Type B pancreatic cell (in vitro differentiated cells): ENCODE measurements at regions not wholly inside any gene's neighbourhood (a gene's known extent, or its start where the extent isn't known, plus 50 kb on each side); places are given as distances from the start of the nearest gene placed in this dataset.

ENCODE experiments used
- DNase-seq: peaks from one replicate; pipeline ENCODE4 v3.0.0; 2021; ENCODE audit warnings: mixed read lengths; ENCODE audit not compliant: unreplicated experiment; ENCODE audit errors: extremely low spot score
- H3K27ac Mint-ChIP-seq: 2 replicates; pipeline ENCODE4 v1.8.0; 2021; ENCODE audit warnings: mild to moderate bottlenecking, mixed read lengths
- H3K27me3 Mint-ChIP-seq: 2 replicates; pipeline ENCODE4 v1.8.0; 2021; ENCODE audit warnings: mixed read lengths
- H3K36me3 Mint-ChIP-seq: 2 replicates; pipeline ENCODE4 v1.8.0; 2021; ENCODE audit warnings: mixed read lengths
- H3K4me1 Mint-ChIP-seq: one replicate; pipeline ENCODE4 v1.8.0; 2021; ENCODE audit warnings: mixed read lengths; ENCODE audit not compliant: unreplicated experiment
- H3K4me3 Mint-ChIP-seq: 2 replicates; pipeline ENCODE4 v1.8.0; 2021; ENCODE audit warnings: mild to moderate bottlenecking, mixed read lengths
- H3K9me3 Mint-ChIP-seq: 2 replicates; pipeline ENCODE4 v1.8.0; 2021; ENCODE audit warnings: mixed read lengths
- TF ChIP-seq, protein P1 (sequence below): fragments of 200-600 bp; sonication (generic); conservative IDR thresholded peaks from 2 replicates; pipeline ENCODE4 v1.5.0; 2021; ENCODE audit warnings: antibody characterized with exemption, mild to moderate bottlenecking

DNA sequence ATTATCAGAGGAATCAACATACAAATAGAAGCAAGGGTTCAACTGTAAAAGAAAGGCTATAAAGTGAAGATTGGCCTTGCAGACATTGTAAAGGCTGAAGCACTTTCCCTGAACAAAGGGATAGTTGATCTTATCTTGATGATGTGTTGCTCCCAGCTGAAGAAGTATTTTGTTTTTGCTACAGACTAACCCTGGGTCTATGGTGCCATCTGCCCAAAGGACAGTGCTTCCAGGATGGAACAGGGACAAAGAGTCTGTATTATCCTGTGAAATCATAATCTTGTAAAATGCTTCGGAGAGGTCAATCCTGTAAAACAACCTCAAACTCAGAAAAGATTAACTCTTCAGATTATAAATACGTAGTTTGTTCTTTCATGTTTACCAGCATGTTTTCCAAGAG, 251.7 kb upstream of the ANKRD50 start:
- Mint-ChIP-seq H3K36me3 (no peaks in the 10 kb centered on the region), H3K27ac (no peak overlapping the region), H3K4me3 (no peak overlapping the region), H3K27me3 (no peaks in the 10 kb centered on the region), H3K9me3 (peaks cover 23% of the 10 kb centered on the region), H3K4me1 (no peaks in the 10 kb centered on the region)
- TF ChIP-seq, protein P1, sequence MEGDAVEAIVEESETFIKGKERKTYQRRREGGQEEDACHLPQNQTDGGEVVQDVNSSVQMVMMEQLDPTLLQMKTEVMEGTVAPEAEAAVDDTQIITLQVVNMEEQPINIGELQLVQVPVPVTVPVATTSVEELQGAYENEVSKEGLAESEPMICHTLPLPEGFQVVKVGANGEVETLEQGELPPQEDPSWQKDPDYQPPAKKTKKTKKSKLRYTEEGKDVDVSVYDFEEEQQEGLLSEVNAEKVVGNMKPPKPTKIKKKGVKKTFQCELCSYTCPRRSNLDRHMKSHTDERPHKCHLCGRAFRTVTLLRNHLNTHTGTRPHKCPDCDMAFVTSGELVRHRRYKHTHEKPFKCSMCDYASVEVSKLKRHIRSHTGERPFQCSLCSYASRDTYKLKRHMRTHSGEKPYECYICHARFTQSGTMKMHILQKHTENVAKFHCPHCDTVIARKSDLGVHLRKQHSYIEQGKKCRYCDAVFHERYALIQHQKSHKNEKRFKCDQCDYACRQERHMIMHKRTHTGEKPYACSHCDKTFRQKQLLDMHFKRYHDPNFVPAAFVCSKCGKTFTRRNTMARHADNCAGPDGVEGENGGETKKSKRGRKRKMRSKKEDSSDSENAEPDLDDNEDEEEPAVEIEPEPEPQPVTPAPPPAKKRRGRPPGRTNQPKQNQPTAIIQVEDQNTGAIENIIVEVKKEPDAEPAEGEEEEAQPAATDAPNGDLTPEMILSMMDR = no peak
- DNase-seq = no peak

DNA sequence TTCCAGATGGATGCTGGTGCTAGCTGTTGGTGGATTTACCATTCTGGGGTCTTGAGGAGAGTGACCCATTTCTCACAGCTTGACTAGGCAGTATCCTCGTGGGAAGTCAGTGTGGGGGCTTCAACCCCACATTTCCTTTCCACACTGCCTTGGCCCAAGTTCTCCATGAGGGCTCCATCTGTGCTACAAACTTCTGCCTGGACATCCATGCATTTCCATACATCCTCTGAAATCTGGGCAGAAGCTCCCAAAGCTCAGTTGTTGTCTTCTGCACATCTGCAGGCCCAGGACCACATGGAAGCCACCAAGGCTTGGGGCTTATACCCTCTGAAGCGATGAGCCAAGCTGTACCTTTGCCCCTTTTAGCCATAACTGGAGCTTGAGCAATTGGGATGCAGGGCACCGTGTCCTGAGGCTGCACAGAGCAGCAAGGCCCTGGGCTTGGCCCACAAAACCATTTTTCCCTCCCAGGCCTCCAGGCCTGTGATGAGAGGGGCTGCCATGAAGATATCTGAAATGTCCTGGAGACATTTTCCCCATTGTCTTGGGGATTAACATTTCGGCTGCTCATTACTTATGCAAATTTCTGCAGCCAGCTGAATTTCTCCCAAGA, 248.7 kb upstream of the ANKRD50 start:
- TF ChIP-seq, protein P1 = no peak
- H3K27me3 Mint-ChIP-seq = no peaks in the 10 kb centered on the region
- no peak overlapping the region for H3K4me3 Mint-ChIP-seq
- DNase-seq = no peak
- H3K27ac Mint-ChIP-seq = no peak overlapping the region
- no peaks in the 10 kb centered on the region for H3K36me3 Mint-ChIP-seq
- H3K4me1 Mint-ChIP-seq = no peaks in the 10 kb centered on the region
- peaks cover 23% of the 10 kb centered on the region for H3K9me3 Mint-ChIP-seq

DNA sequence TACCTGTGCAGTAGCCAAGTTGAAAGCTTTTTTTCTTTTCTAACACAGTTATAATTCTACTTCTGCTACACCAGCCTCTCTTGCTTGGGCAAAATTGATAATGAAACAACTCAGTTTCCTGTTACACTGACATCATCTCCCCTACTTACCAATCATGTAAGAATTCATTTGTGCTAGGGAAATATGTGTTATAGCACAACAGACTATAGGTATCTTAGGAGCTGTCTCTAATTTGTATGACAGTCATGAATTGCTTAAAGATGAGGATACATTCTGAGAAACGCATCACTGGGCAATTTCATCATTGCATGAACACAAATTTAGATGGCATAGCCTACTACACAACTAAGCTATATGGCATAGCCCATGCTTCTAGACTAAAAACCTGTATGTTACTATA, 246.3 kb upstream of the ANKRD50 start:
- no peak overlapping the region for H3K4me3 Mint-ChIP-seq
- H3K27me3 Mint-ChIP-seq = no peaks in the 10 kb centered on the region

DNA sequence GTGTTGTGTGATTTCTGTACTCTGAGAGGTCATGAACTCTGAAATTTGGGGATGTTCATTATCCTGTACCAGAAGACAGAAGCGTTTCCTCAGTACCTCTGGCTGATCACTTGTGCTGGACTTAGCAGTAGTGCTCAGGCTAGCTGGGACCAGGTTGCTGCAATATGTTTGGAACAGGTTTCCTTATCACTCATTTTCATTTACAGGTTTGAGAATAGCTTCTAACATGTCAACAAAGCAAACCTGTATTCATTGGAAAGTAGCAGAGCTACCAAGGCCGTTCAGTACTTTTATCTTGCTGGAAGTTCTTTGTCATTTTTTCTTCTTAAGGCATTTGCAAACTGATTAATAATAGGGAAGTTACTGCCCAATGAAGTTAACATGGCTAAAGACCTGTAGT, 242.9 kb upstream of the ANKRD50 start:
- TF ChIP-seq, protein P1 = no peak
- no peak for DNase-seq
- no peaks in the 10 kb centered on the region for H3K36me3 Mint-ChIP-seq
- peaks cover 17% of the 10 kb centered on the region for H3K4me1 Mint-ChIP-seq
- no peaks in the 10 kb centered on the region for H3K27me3 Mint-ChIP-seq
- H3K27ac Mint-ChIP-seq = no peak overlapping the region
- H3K4me3 Mint-ChIP-seq = no peak overlapping the region
- H3K9me3 Mint-ChIP-seq = peaks cover 14% of the 10 kb centered on the region

More for the DNA sequence above, 246.3 kb upstream of the ANKRD50 start:
- no peaks in the 10 kb centered on the region for H3K36me3 Mint-ChIP-seq
- no peak overlapping the region for H3K27ac Mint-ChIP-seq
- TF ChIP-seq, protein P1 = no peak
- peaks cover 4% of the 10 kb centered on the region for H3K4me1 Mint-ChIP-seq
- DNase-seq = no peak
- H3K9me3 Mint-ChIP-seq = peaks cover 23% of the 10 kb centered on the region

DNA sequence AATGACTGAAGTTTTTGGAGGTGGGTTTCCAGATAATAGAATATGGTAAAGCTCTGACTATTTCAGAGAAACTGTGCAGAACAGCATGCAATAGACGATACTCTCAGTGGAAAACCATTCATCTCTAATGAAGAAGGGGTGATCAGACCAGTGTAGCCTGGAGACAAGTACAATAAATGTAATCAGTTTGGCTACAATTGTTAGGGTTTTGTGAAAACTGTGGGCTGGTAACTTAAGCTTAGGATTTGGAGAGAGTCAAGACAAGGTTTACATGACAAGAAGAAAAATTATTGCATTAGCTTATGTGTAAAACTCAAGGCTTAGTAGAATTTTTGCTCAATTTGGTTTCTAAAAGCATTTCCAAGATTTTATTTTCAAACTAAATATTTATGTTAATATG, 241.5 kb upstream of the ANKRD50 start:
- peaks cover 17% of the 10 kb centered on the region for H3K4me1 Mint-ChIP-seq
- H3K9me3 Mint-ChIP-seq = peaks cover 5% of the 10 kb centered on the region
- H3K36me3 Mint-ChIP-seq = no peaks in the 10 kb centered on the region
- no peak for DNase-seq
- TF ChIP-seq, protein P1 = no peak
- H3K4me3 Mint-ChIP-seq = no peak overlapping the region
- no peak overlapping the region for H3K27ac Mint-ChIP-seq
- no peaks in the 10 kb centered on the region for H3K27me3 Mint-ChIP-seq

DNA sequence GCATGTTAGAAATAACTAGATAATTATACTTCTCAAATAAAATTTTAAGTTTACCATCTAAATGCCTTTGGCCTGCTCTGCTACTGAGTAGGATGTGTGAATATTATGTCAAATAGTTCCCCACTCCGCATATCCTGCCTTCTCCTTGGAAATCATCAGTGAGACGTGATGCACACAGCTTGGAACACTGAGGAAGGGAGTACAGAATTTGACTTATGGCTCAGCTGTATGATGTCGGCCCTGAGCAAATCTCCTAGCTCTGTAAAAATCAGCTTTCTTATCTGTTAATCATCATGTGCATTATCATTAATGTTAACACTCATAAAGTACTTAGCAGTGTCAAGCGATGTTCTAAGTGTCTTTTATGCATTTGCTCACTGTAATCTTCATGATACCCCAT, 241.0 kb upstream of the ANKRD50 start:
- Mint-ChIP-seq H3K27me3 (no peaks in the 10 kb centered on the region), H3K27ac (no peak overlapping the region), H3K4me1 (peaks cover 17% of the 10 kb centered on the region), H3K9me3 (peaks cover 5% of the 10 kb centered on the region), H3K36me3 (no peaks in the 10 kb centered on the region), H3K4me3 (no peak overlapping the region)
- TF ChIP-seq, protein P1 = no peak
- no peak for DNase-seq
